Karpas-422 (cell line): ENCODE measurements at regions not wholly inside any gene's neighbourhood (a gene's known extent, or its start where the extent isn't known, plus 50 kb on each side); places are given as distances from the start of the nearest gene placed in this dataset.

ENCODE experiments used
- DNase-seq: peaks from one replicate; pipeline ENCODE4 v3.0.0-alpha.2; 2015
- H2AFZ ChIP-seq: fragments of 200-600 bp; sonication (generic); 2 replicates; pipeline ENCODE4 v1.6.1; 2014; ENCODE audit warnings: antibody characterized with exemption, low read length, mixed read lengths
- H3K27ac ChIP-seq: fragments of 200-600 bp; sonication (generic); 2 replicates; pipeline ENCODE4 v1.5.1; 2014; ENCODE audit warnings: mild to moderate bottlenecking, low read length, moderate library complexity
- H3K27me3 ChIP-seq: fragments of 200-600 bp; sonication (generic); 2 replicates; pipeline ENCODE4 v1.6.1; 2014; ENCODE audit warnings: low read length, mixed read lengths
- H3K36me3 ChIP-seq: fragments of 200-600 bp; sonication (generic); 2 replicates; pipeline ENCODE4 v1.6.1; 2014; ENCODE audit warnings: low read length, mixed read lengths; ENCODE audit not compliant: insufficient read depth
- H3K4me1 ChIP-seq: fragments of 200-600 bp; sonication (generic); 2 replicates; pipeline ENCODE4 v1.6.1; 2014; ENCODE audit warnings: mild to moderate bottlenecking, low read length, mixed read lengths
- H3K4me2 ChIP-seq: fragments of 200-600 bp; sonication (generic); 2 replicates; pipeline ENCODE4 v1.6.1; 2014; ENCODE audit warnings: low read length, low read depth, mild to moderate bottlenecking; ENCODE audit not compliant: poor library complexity, severe bottlenecking
- H3K4me3 ChIP-seq: fragments of 200-600 bp; sonication (generic); 2 replicates; pipeline ENCODE4 v1.5.1; 2014; ENCODE audit warnings: mild to moderate bottlenecking, antibody characterized with exemption, low read length, mixed read lengths
- H3K79me2 ChIP-seq: fragments of 200-600 bp; sonication (generic); 2 replicates; pipeline ENCODE4 v1.6.1; 2014; ENCODE audit warnings: mild to moderate bottlenecking, low read length, mixed read lengths
- H3K9ac ChIP-seq: fragments of 200-600 bp; sonication (generic); 2 replicates; pipeline ENCODE4 v1.6.0; 2014; ENCODE audit warnings: low read length
- H3K9me2 ChIP-seq: fragments of 200-600 bp; sonication (generic), shearing (Covaris generic); replicated peaks from 2 replicates; pipeline ENCODE4 v1.6.0; 2014; ENCODE audit warnings: mild to moderate bottlenecking, low read length, moderate library complexity; ENCODE audit not compliant: insufficient read depth
- H3K9me3 ChIP-seq: fragments of 300-700, 200-600 bp; sonication (generic); 2 replicates; pipeline ENCODE4 v1.6.1; 2014; ENCODE audit warnings: low read length, mixed read lengths
- H4K20me1 ChIP-seq: fragments of 200-600 bp; sonication (generic); 2 replicates; pipeline ENCODE4 v1.6.1; 2014; ENCODE audit warnings: mild to moderate bottlenecking, antibody characterized with exemption, low read length, low read depth; ENCODE audit not compliant: insufficient read depth

GRCh38 chr5:135649435-135649834 lies 70.6 kb upstream of the CXCL14 start:
- Histone ChIP-seq H3K27ac (no peak overlapping the region), H3K9me3 (no peaks in the 10 kb centered on the region), H3K9ac (no peak overlapping the region), H3K36me3 (no peaks in the 10 kb centered on the region), H3K27me3 (no peaks in the 10 kb centered on the region), H3K4me3 (no peak overlapping the region), H3K9me2 (no peaks in the 10 kb centered on the region), H3K4me1 (no peaks in the 10 kb centered on the region), H3K4me2 (no peak overlapping the region), H2AFZ (no peak overlapping the region), H4K20me1 (no peaks in the 10 kb centered on the region), H3K79me2 (no peaks in the 10 kb centered on the region)
- no peak for DNase-seq

GRCh38 chr5:135648116-135648515 lies 69.3 kb upstream of the CXCL14 start:
- H3K79me2 ChIP-seq = no peaks in the 10 kb centered on the region
- no peak overlapping the region for H3K4me2 ChIP-seq
- H3K36me3 ChIP-seq = no peaks in the 10 kb centered on the region
- no peaks in the 10 kb centered on the region for H3K9me2 ChIP-seq
- no peak overlapping the region for H2AFZ ChIP-seq
- H4K20me1 ChIP-seq = no peaks in the 10 kb centered on the region
- no peak overlapping the region for H3K4me3 ChIP-seq
- H3K27ac ChIP-seq = no peak overlapping the region
- H3K9me3 ChIP-seq = no peaks in the 10 kb centered on the region
- H3K9ac ChIP-seq = no peak overlapping the region
- H3K4me1 ChIP-seq = no peaks in the 10 kb centered on the region
- no peaks in the 10 kb centered on the region for H3K27me3 ChIP-seq
- DNase-seq = no peak

- no peak for DNase-seq
- Histone ChIP-seq H3K27me3 (no peaks in the 10 kb centered on the region), H3K4me1 (no peaks in the 10 kb centered on the region), H3K9ac (no peak overlapping the region), H2AFZ (no peak overlapping the region), H3K79me2 (no peaks in the 10 kb centered on the region), H3K9me2 (no peaks in the 10 kb centered on the region), H3K4me3 (no peak overlapping the region), H3K36me3 (no peaks in the 10 kb centered on the region), H4K20me1 (no peaks in the 10 kb centered on the region), H3K4me2 (no peak overlapping the region), H3K27ac (no peak overlapping the region), H3K9me3 (no peaks in the 10 kb centered on the region)
These were observed 66.8 kb upstream of the CXCL14 start for GRCh38 chr5:135645336-135646180.

GRCh38 chr5:135644816-135645215 lies 66.0 kb upstream of the CXCL14 start:
- H2AFZ ChIP-seq = no peak overlapping the region

GRCh38 chr5:135643881-135644766 lies 65.3 kb upstream of the CXCL14 start:
- no peaks in the 10 kb centered on the region for H3K9me3 ChIP-seq
- no peak overlapping the region; the same call in 1 of the 2 replicates for H3K27ac ChIP-seq
- H4K20me1 ChIP-seq = no peaks in the 10 kb centered on the region
- no peak overlapping the region for H3K4me3 ChIP-seq
- no peaks in the 10 kb centered on the region for H3K79me2 ChIP-seq
- no peaks in the 10 kb centered on the region for H3K4me1 ChIP-seq
- no peaks in the 10 kb centered on the region for H3K27me3 ChIP-seq
- no peaks in the 10 kb centered on the region for H3K36me3 ChIP-seq
- DNase-seq = no peak
- no peak overlapping the region for H2AFZ ChIP-seq
- no peaks in the 10 kb centered on the region for H3K9me2 ChIP-seq
- no peak overlapping the region for H3K9ac ChIP-seq
- no peak overlapping the region for H3K4me2 ChIP-seq

More at GRCh38 chr5:135644816-135645215, 66.0 kb upstream of the CXCL14 start:
- H3K9me3 ChIP-seq = no peaks in the 10 kb centered on the region
- no peaks in the 10 kb centered on the region for H3K9me2 ChIP-seq
- H4K20me1 ChIP-seq = no peaks in the 10 kb centered on the region
- no peaks in the 10 kb centered on the region for H3K4me1 ChIP-seq
- no peak overlapping the region for H3K4me3 ChIP-seq
- no peaks in the 10 kb centered on the region for H3K27me3 ChIP-seq
- H3K36me3 ChIP-seq = no peaks in the 10 kb centered on the region
- H3K4me2 ChIP-seq = no peak overlapping the region
- no peak overlapping the region for H3K27ac ChIP-seq
- DNase-seq = no peak
- H3K9ac ChIP-seq = no peak overlapping the region
- H3K79me2 ChIP-seq = no peaks in the 10 kb centered on the region

- H2AFZ ChIP-seq = no peak overlapping the region
These were observed 64.1 kb upstream of the CXCL14 start for GRCh38 chr5:135642934-135643333.

GRCh38 chr5:135642488-135642870 lies 63.7 kb upstream of the CXCL14 start:
- H3K36me3 ChIP-seq = no peaks in the 10 kb centered on the region
- no peak overlapping the region for H3K27ac ChIP-seq
- H3K4me2 ChIP-seq = no peak overlapping the region
- H3K4me3 ChIP-seq = no peak overlapping the region
- no peaks in the 10 kb centered on the region for H3K9me3 ChIP-seq
- H4K20me1 ChIP-seq = no peaks in the 10 kb centered on the region
- no peak for DNase-seq
- H3K79me2 ChIP-seq = no peaks in the 10 kb centered on the region
- no peaks in the 10 kb centered on the region for H3K9me2 ChIP-seq
- no peaks in the 10 kb centered on the region for H3K27me3 ChIP-seq
- H3K4me1 ChIP-seq = no peaks in the 10 kb centered on the region
- H3K9ac ChIP-seq = no peak overlapping the region
- no peak overlapping the region for H2AFZ ChIP-seq

More at GRCh38 chr5:135642934-135643333, 64.1 kb upstream of the CXCL14 start:
- Histone ChIP-seq H3K27ac (no peak overlapping the region), H3K79me2 (no peaks in the 10 kb centered on the region), H3K4me3 (no peak overlapping the region), H3K36me3 (no peaks in the 10 kb centered on the region), H3K4me1 (no peaks in the 10 kb centered on the region), H3K9me3 (no peaks in the 10 kb centered on the region), H3K4me2 (no peak overlapping the region), H3K27me3 (no peaks in the 10 kb centered on the region), H3K9ac (no peak overlapping the region), H3K9me2 (no peaks in the 10 kb centered on the region), H4K20me1 (no peaks in the 10 kb centered on the region)
- DNase-seq = no peak

GRCh38 chr5:135641734-135642487 lies 63.1 kb upstream of the CXCL14 start:
- no peaks in the 10 kb centered on the region for H3K36me3 ChIP-seq
- H2AFZ ChIP-seq = no peak overlapping the region
- no peaks in the 10 kb centered on the region for H3K4me1 ChIP-seq
- no peaks in the 10 kb centered on the region for H4K20me1 ChIP-seq
- no peaks in the 10 kb centered on the region for H3K9me2 ChIP-seq
- no peaks in the 10 kb centered on the region for H3K79me2 ChIP-seq
- no peak overlapping the region for H3K4me3 ChIP-seq
- H3K4me2 ChIP-seq = no peak overlapping the region
- DNase-seq = no peak
- H3K9me3 ChIP-seq = no peaks in the 10 kb centered on the region
- H3K27ac ChIP-seq = no peak overlapping the region
- no peak overlapping the region for H3K9ac ChIP-seq
- no peaks in the 10 kb centered on the region for H3K27me3 ChIP-seq
